GM18517 (cell line): ENCODE measurements at regions not wholly inside any gene's neighbourhood (a gene's known extent, or its start where the extent isn't known, plus 50 kb on each side); places are given as distances from the start of the nearest gene placed in this dataset.

Experiments used
- ATAC-seq: cut with Tn5 transposase; IDR thresholded peaks from one replicate; pipeline ENCODE4 v1.9.1; 2021; ENCODE audit warnings: mild to moderate bottlenecking, moderate library complexity; ENCODE audit not compliant: unreplicated experiment

DNA sequence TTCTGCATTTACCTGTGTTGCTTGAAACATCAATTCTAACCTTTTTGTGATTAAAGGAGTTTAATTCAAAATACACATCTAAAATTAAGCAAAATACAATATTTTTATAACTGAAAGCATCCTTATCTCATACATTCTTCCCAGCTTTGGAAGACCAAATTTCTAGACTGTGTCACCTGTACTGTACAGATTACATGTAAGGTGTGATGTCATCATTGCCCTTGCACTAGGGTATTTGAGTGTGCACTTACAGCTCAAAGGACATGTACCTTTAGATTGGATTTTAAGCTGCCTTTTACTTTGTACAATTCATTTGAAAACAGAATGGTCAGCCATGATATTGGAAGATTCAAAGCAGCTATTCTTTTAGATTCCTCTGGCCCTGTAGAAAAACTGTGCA lies 932.8 kb upstream of the POU3F3 start:
- no peak for ATAC-seq

- ATAC-seq = no peak
These were observed 911.7 kb upstream of the POU3F3 start for GRCh38 chr2:103942199-103942598.

GRCh38 chr2:103945083-103945482 lies 908.8 kb upstream of the POU3F3 start:
- ATAC-seq = no peak

DNA sequence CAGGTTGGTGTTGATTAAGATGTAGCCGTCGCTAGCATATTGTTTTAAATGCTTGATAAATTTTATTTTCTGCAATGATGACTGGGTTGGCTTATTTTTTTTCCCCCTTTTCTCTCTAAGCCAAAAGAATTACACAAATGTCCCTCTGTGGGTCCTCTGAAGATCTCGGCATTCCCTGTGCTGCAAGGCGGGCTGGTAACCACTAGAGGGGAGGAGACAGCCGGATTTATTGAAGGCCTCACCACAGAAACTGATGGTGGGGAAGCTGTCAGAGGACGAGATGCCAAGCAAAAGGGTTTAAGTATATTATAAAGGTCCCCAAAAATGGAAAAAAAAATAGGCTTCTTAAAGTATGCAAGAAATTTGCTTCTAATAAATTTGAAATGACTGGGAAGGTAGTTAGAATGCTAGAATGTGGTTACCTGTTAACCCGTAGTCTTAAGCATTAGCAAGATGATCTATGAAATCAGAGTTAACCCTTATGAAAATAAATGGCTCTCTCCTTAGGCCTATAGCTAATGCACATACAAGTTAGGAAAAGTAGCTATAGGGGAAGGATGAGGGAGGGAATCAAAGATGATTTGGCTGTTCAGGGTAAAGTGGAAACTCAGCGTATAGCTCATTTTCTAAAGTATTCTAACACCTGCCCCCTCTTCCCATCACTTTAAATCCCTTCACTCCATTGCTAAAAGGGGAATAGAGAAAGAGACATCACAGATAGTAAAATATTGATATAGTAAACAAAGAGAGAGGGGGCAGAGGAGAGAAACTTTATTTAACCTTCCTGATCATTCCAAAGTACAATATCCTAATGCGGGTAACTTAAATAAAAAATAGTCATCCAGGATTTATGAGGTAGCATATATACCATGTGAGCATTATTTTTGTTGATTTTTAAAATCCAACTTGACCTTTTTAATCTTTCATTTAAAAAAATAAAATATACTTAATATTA lies 894.5 kb upstream of the POU3F3 start:
- no peak for ATAC-seq

DNA sequence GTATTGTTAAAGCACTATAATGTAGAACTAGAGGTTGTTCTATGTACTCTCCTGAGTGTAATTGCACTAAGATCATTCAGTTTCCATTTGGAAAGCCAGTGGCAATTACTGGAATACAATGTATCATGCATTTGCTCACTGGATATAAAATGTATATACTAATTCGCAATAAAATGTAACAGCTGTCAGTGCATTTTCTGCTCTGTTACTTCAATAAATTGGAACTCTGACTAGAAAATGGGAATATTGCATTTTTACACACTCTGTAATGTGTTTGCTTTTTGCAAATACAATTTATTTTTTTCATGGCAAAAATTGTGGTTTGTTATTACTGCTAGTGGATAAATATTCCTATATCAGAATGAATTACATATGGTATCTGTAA lies 893.8 kb upstream of the POU3F3 start:
- ATAC-seq = no peak

- no peak for ATAC-seq
These were observed 893.0 kb upstream of the POU3F3 start for GRCh38 chr2:103960951-103961350.

GRCh38 chr2:103961862-103962261 lies 892.1 kb upstream of the POU3F3 start:
- no peak for ATAC-seq

- ATAC-seq = no peak
These were observed 891.2 kb upstream of the POU3F3 start for GRCh38 chr2:103962670-103963069.

GRCh38 chr2:103963146-103963725 lies 890.7 kb upstream of the POU3F3 start:
- no peak for ATAC-seq

DNA sequence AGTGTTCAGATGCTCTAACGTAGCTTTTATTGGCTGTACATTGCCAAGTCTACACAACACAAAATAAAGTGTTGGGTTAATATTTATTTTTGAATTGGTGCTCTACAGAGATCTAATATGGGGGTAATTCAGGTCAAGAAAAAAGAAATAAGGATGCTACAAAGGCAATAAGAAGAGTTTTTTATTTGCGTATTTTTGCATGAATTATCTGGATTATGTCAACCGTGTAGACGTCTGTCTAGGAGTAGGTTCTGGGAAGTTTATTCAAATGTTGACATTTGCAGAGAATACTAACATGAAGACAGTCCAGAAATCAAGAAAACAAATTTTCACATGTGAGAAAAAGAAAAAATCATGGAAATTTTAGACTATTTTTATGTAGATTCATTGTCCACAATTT lies 876.7 kb upstream of the POU3F3 start:
- ATAC-seq = no peak

DNA sequence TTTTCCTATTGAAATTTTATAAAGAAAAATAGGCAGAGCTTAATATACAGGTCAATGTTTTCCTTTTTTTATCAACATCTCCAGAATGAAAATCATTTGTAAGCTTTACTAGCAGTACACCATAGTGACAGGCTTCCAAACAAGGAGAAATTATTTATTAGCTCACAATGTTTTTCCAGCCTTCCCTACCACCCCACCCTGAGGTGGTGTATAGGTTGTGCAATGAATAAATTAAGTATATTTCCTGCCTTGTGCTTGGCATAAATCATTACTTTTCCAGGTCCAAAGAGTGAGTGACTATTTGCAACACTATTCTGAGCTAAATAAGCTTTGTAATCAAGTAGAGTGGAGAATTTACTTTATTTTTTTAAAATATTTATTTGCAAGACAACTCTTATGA lies 876.2 kb upstream of the POU3F3 start:
- no peak for ATAC-seq

- ATAC-seq = no peak
These were observed 873.5 kb upstream of the POU3F3 start for GRCh38 chr2:103980401-103980800.

DNA sequence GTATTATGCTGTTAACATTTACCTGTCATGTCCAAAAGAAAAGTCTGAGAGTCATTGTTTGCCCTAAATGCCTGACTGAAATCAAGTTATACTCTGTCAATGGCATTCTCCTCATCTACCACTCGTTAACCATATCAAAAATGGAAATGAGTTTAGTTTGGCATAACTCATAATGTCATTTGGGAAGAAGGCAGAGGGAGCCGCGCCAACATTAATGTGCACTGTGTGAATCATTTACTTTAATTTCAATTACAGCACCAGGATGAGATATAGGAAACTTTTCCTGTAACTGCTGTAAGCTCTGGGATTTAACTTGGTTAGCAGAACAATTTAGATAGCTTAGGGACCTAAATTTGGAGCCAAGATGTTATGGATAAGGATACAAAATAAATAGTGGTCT lies 871.2 kb upstream of the POU3F3 start:
- no peak for ATAC-seq

DNA sequence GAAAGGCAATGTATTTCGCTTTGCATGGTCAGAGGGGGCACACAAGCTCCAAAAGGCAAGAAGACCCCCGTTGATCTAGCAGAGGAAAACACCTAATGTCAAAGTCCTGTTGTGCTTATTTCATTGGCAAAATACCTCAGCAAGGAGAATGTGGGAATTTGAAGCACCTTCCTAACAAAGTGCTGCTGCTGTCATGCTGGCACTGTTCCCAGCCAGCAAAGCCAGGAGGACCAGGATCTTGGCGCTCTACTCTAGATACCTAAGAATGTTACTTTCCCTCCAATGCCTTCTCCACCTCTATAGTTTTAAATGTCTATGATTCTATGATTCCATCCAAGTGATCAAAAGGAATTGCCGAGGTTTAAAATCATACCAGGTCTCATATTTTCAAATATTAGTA lies 867.9 kb upstream of the POU3F3 start:
- ATAC-seq = no peak

GRCh38 chr2:103991591-103991990 lies 862.3 kb upstream of the POU3F3 start:
- ATAC-seq = no peak

GRCh38 chr2:104004821-104005220 lies 849.1 kb upstream of the POU3F3 start:
- no peak for ATAC-seq

- ATAC-seq = no peak
These were observed 837.1 kb upstream of the POU3F3 start for GRCh38 chr2:104016801-104017200.

DNA sequence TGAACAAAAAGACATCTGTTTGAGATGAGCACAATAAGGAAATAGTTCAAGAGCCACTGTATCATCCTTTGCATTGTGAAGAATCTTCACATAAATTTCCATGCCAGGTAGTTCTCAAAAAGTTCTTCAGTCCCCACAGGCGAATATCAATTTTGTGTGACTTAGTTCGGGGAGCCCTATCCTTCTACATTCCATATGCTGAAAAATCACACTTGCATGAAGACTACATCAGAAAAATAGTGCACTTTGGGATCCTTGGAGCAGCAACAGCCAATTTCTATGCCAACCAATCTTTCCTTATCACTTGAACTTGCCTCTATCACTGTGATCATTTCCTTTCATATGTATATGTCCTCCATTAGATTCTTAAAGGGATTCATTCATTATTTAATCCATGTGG lies 830.6 kb upstream of the POU3F3 start:
- no peak for ATAC-seq

GRCh38 chr2:104023765-104024164 lies 830.1 kb upstream of the POU3F3 start:
- ATAC-seq = no peak

DNA sequence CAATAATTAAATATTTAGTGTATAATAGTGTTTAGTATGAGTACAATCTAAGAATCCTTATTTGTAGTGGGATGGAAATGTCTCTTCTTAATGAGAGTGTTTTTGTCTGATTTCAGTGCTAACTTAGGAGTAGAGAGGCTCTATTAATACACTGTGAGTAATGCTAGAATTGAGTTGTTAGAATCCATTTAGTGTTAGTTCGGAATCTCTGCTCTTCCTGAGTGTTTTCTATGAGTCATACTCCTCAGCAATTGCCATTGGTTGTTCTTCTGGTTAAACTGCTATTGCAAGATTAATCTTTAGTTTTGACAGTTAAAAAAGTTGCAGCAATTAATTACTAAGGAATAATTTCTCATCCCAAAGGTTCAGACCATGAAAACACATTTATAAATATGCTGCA lies 828.6 kb upstream of the POU3F3 start:
- ATAC-seq = no peak

- ATAC-seq = no peak
These were observed 827.2 kb upstream of the POU3F3 start for GRCh38 chr2:104026725-104027124.

GRCh38 chr2:104027321-104027720 lies 826.6 kb upstream of the POU3F3 start:
- ATAC-seq = no peak
